ENCODE measurements at regions not wholly inside any gene's neighbourhood (a gene's known extent, or its start where the extent isn't known, plus 50 kb on each side); places are given as distances from the start of the nearest gene placed in this dataset.
A peak's percentile ranks its signal among the peaks of the same experiment; 100 is the strongest.
"Not testable (repeated sequence)": the region's sequence is repeated elsewhere in the genome, so short reads cannot be mapped to it uniquely, and the experiment has no call there.

GRCh38 chr6:1478163-1478826, 88.9 kb downstream of the FOXF2 start:
- not testable (repeated sequence) for H3K4me3 ChIP-seq, H3K9me3 ChIP-seq, DNase-seq, H3K36me3 ChIP-seq, H3K27me3 ChIP-seq

- H3K27me3 ChIP-seq, result no peaks in the 10 kb centered on the region
- H3K4me3 ChIP-seq, result no peak overlapping the region
- DNase-seq, result no peak
These were observed 89.7 kb downstream of the FOXF2 start for GRCh38 chr6:1479095-1479494.

GRCh38 chr6:1479601-1480221, 90.3 kb downstream of the FOXF2 start:
- DNase-seq, result no peak
- Histone ChIP-seq H3K36me3 (no peaks in the 10 kb centered on the region), H3K4me3 (no peak overlapping the region), H3K27me3 (no peaks in the 10 kb centered on the region), H3K9me3 (no peaks in the 10 kb centered on the region)

More at GRCh38 chr6:1479095-1479494, 89.7 kb downstream of the FOXF2 start:
- no peaks in the 10 kb centered on the region for H3K36me3 ChIP-seq
- no peaks in the 10 kb centered on the region for H3K9me3 ChIP-seq

GRCh38 chr6:1481286-1481685, 91.9 kb downstream of the FOXF2 start:
- Histone ChIP-seq H3K36me3 (no peaks in the 10 kb centered on the region), H3K9me3 (no peaks in the 10 kb centered on the region)

GRCh38 chr6:1482381-1483166, 93.2 kb downstream of the FOXF2 start:
- Histone ChIP-seq H3K4me3 (no peak overlapping the region), H3K36me3 (no peaks in the 10 kb centered on the region), H3K9me3 (no peaks in the 10 kb centered on the region), H3K27me3 (no peaks in the 10 kb centered on the region)
- DNase-seq, result no peak

More at GRCh38 chr6:1481286-1481685, 91.9 kb downstream of the FOXF2 start:
- Histone ChIP-seq H3K4me3 (no peak overlapping the region), H3K27me3 (no peaks in the 10 kb centered on the region)
- DNase-seq, result peak; percentile 84

- H3K36me3 ChIP-seq, result no peaks in the 10 kb centered on the region
- H3K27me3 ChIP-seq, result no peaks in the 10 kb centered on the region
- H3K9me3 ChIP-seq, result no peaks in the 10 kb centered on the region
- no peak overlapping the region for H3K4me3 ChIP-seq
- peak; percentile 73 for DNase-seq
These were observed 96.3 kb downstream of the FOXF2 start for GRCh38 chr6:1485678-1486077.

- no peak overlapping the region for H3K4me3 ChIP-seq
- DNase-seq, result no peak
- no peaks in the 10 kb centered on the region for H3K36me3 ChIP-seq
- no peaks in the 10 kb centered on the region for H3K9me3 ChIP-seq
- H3K27me3 ChIP-seq, result no peaks in the 10 kb centered on the region
These were observed 97.0 kb downstream of the FOXF2 start for GRCh38 chr6:1486387-1486786.

- Histone ChIP-seq H3K27me3 (no peaks in the 10 kb centered on the region), H3K36me3 (no peaks in the 10 kb centered on the region), H3K4me3 (no peak overlapping the region), H3K9me3 (no peaks in the 10 kb centered on the region)
- DNase-seq, result no peak
These were observed 97.9 kb downstream of the FOXF2 start for GRCh38 chr6:1487239-1487638.

- no peak for DNase-seq
- Histone ChIP-seq H3K4me3 (no peak overlapping the region), H3K9me3 (no peaks in the 10 kb centered on the region), H3K36me3 (no peaks in the 10 kb centered on the region), H3K27me3 (no peaks in the 10 kb centered on the region)
These were observed 101.6 kb downstream of the FOXF2 start for GRCh38 chr6:1491025-1491424.

GRCh38 chr6:1491591-1492319, 102.4 kb downstream of the FOXF2 start:
- Histone ChIP-seq H3K9me3 (no peaks in the 10 kb centered on the region), H3K36me3 (no peaks in the 10 kb centered on the region)

GRCh38 chr6:1494671-1495070, 105.3 kb downstream of the FOXF2 start:
- H3K4me3 ChIP-seq, result no peak overlapping the region
- DNase-seq, result no peak
- no peaks in the 10 kb centered on the region for H3K36me3 ChIP-seq
- no peaks in the 10 kb centered on the region for H3K27me3 ChIP-seq
- no peaks in the 10 kb centered on the region for H3K9me3 ChIP-seq

More at GRCh38 chr6:1491591-1492319, 102.4 kb downstream of the FOXF2 start:
- no peak for DNase-seq
- Histone ChIP-seq H3K4me3 (no peak overlapping the region), H3K27me3 (no peaks in the 10 kb centered on the region)

- Histone ChIP-seq H3K27me3 (no peaks in the 10 kb centered on the region), H3K36me3 (no peaks in the 10 kb centered on the region), H3K9me3 (no peaks in the 10 kb centered on the region), H3K4me3 (no peak overlapping the region)
- no peak for DNase-seq
These were observed 106.0 kb downstream of the FOXF2 start for GRCh38 chr6:1495344-1495743.

- H3K27me3 ChIP-seq, result no peaks in the 10 kb centered on the region
- no peaks in the 10 kb centered on the region for H3K9me3 ChIP-seq
- no peaks in the 10 kb centered on the region for H3K36me3 ChIP-seq
- H3K4me3 ChIP-seq, result no peak overlapping the region
- no peak for DNase-seq
These were observed 106.7 kb downstream of the FOXF2 start for GRCh38 chr6:1496092-1496491.

- DNase-seq, result no peak
- Histone ChIP-seq H3K36me3 (no peaks in the 10 kb centered on the region), H3K4me3 (no peak overlapping the region), H3K27me3 (no peaks in the 10 kb centered on the region), H3K9me3 (no peaks in the 10 kb centered on the region)
These were observed 107.7 kb downstream of the FOXF2 start for GRCh38 chr6:1496836-1497760.

GRCh38 chr6:1497761-1498105, 108.4 kb downstream of the FOXF2 start:
- no peak overlapping the region for H3K4me3 ChIP-seq
- DNase-seq, result no peak
- no peaks in the 10 kb centered on the region for H3K36me3 ChIP-seq
- no peaks in the 10 kb centered on the region for H3K27me3 ChIP-seq
- H3K9me3 ChIP-seq, result no peaks in the 10 kb centered on the region

- Histone ChIP-seq H3K27me3 (no peaks in the 10 kb centered on the region), H3K4me3 (no peak overlapping the region), H3K9me3 (no peaks in the 10 kb centered on the region), H3K36me3 (no peaks in the 10 kb centered on the region)
- DNase-seq, result no peak
These were observed 109.2 kb downstream of the FOXF2 start for GRCh38 chr6:1498491-1499113.
